ENCODE measurements at regions not wholly inside any gene's neighbourhood (a gene's known extent, or its start where the extent isn't known, plus 50 kb on each side); places are given as distances from the start of the nearest gene placed in this dataset.
A peak's percentile ranks its signal among the peaks of the same experiment; 100 is the strongest.
"Not testable (repeated sequence)": the region's sequence is repeated elsewhere in the genome, so short reads cannot be mapped to it uniquely, and the experiment has no call there.

DNA sequence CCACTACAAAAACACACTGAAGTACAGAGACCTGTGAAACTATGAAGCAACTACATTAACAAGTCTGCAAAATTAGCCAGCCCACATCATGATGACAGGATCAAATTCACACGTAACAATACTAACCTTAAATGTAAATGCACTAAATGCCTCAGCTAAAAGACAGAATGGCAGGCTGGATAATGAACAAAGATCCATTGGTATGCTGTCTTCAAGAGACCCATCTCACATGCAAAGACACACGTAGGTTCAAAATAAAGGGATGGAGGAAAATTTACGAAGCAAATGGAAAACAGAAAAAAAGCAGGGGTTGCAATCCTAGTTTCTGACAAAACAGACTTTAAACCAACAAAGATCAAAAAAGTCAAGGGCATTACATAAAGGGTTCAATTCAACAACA, 120.1 kb upstream of the OSTN start:
- 83% methylated on average over 2 of the region's 3 CpGs for WGBS (ENCODE audit: insufficient coverage, low lambda C conversion rate)
- not testable (repeated sequence) for H3K27me3 ChIP-seq (ENCODE audit: control insufficient read depth, insufficient read depth, low read length); H3K4me3 ChIP-seq (ENCODE audit: low read length); H3K9me3 ChIP-seq (ENCODE audit: control insufficient read depth, low read depth, low read length); H3K27ac ChIP-seq (ENCODE audit: low read length); DNase-seq; H3K36me3 ChIP-seq (ENCODE audit: control insufficient read depth, insufficient read depth, low read length); H3K4me1 ChIP-seq (ENCODE audit: control insufficient read depth, insufficient read depth, low read length)

DNA sequence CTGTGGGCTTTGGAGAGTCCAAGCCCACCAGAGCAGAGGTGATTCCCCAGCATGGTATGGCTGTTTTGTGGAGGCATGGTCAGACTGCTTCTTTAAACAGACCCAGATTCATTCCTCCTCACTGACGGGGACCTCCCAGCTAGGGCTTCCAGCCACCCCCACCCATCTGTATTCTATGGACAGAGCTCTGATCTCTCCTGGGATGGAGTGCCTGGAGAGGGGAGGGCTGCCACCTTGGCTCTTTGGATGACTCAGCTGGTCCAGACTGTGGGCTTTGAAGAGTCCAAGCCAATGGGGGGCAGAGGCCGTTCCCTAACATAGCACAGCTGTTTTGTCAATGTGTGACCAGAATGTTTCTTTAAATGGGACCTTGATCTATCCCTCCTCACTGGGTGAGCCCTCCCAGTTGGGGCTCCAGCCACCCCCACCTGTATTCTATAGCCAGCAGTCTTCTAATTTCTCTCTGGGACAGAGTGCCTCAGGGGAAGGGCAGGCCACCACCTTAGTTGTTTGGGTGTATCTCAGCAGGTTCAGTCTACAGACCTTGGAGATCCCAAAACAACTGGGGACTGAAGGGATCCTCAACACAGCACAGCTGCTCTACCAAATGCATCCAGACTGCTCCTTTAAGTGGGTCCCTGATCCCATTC, 122.0 kb upstream of the OSTN start:
- no peaks in the 10 kb centered on the region for H3K9me3 ChIP-seq (ENCODE audit: control insufficient read depth, low read depth, low read length)
- no peaks in the 10 kb centered on the region for H3K4me1 ChIP-seq (ENCODE audit: control insufficient read depth, insufficient read depth, low read length)
- no peak overlapping the region for H3K4me3 ChIP-seq (ENCODE audit: low read length)
- no peak overlapping the region for H3K27ac ChIP-seq (ENCODE audit: low read length)
- no peaks in the 10 kb centered on the region for H3K36me3 ChIP-seq (ENCODE audit: control insufficient read depth, insufficient read depth, low read length)
- WGBS (ENCODE audit: insufficient coverage, low lambda C conversion rate): no CpG with 5 or more reads among the region's 2 CpGs
- no peaks in the 10 kb centered on the region for H3K27me3 ChIP-seq (ENCODE audit: control insufficient read depth, insufficient read depth, low read length)
- DNase-seq: no peak

DNA sequence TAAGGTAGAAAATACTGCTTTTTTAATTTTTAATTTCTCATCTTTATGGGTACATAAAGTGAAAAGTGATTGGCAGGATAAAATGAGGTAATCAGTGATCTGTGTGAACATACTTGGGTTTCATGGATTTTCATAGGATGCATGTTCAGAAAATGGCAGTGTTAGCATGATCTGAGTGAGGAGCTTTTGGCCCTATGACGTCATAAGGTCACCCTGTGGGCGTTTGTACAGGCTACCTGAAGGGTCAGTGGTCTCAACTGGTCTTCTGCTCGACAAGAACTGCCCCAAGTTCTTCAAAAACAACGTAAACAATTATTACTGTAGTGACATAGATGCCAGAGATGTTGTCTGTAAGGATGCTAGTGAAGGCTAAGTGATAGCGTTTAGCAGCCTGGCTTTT, 124.5 kb upstream of the OSTN start:
- 100% methylated on average over 1 of the region's 5 CpGs for WGBS (ENCODE audit: insufficient coverage, low lambda C conversion rate)
- H3K4me1 ChIP-seq (ENCODE audit: control insufficient read depth, insufficient read depth, low read length): no peaks in the 10 kb centered on the region
- no peaks in the 10 kb centered on the region for H3K27me3 ChIP-seq (ENCODE audit: control insufficient read depth, insufficient read depth, low read length)
- DNase-seq: no peak
- H3K9me3 ChIP-seq (ENCODE audit: control insufficient read depth, low read depth, low read length): no peaks in the 10 kb centered on the region
- no peak overlapping the region for H3K27ac ChIP-seq (ENCODE audit: low read length)
- H3K4me3 ChIP-seq (ENCODE audit: low read length): no peak overlapping the region
- H3K36me3 ChIP-seq (ENCODE audit: control insufficient read depth, insufficient read depth, low read length): no peaks in the 10 kb centered on the region

DNA sequence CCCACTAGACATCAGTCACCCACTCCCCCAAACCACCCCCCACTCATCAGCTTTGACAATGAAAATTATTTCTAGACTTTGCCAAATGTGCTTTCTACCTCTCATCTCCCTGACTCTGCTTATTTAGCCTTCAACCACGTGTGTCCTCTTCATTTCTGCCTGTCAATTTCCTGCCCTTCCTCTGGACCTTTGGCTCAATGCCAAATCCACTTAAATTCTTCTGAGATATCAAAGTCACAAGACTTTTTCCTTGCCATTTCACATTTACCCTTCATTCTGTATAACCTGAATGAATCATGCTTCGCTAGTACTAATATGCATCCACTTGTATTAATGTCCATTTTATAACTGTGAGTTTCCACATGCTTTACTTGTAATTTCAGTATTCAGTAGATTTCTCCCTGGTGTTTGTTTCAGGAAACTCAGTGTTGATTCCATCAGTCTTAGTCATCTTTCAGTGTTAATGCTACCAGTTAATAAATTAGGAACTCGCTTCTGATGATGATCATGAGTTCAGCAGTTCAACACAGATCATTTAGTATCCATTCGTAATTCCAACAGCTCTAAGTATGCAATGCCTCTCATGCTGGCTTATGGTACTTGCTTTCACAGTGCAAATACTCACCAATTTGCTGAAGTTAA, 128.2 kb upstream of the OSTN start:
- no peak overlapping the region for H3K27ac ChIP-seq (ENCODE audit: low read length)
- H3K4me1 ChIP-seq (ENCODE audit: control insufficient read depth, insufficient read depth, low read length): no peaks in the 10 kb centered on the region
- no peak overlapping the region for H3K4me3 ChIP-seq (ENCODE audit: low read length)
- no peaks in the 10 kb centered on the region for H3K9me3 ChIP-seq (ENCODE audit: control insufficient read depth, low read depth, low read length)
- no peak for DNase-seq
- H3K27me3 ChIP-seq (ENCODE audit: control insufficient read depth, insufficient read depth, low read length): no peaks in the 10 kb centered on the region
- no peaks in the 10 kb centered on the region for H3K36me3 ChIP-seq (ENCODE audit: control insufficient read depth, insufficient read depth, low read length)
- WGBS (ENCODE audit: insufficient coverage, low lambda C conversion rate): 75% methylated on average over 2 of the region's 4 CpGs

DNA sequence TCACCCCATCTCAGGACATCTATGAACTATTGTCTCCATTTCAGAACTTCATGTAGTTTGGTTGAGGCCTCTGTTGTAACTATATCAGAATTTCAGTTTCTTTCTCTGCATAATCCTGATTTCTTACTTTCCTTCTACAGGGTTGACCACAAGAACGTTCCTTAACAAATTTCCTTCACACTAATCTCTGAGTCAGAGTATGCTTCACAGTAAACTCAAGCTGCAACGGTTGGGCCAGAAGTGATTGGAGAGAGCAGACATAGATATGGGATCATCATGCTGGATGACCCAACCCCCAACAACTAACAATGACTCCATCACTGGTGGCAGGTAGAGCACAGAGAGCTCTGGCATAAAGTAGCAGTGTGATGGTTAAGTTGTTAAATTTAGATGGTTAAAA, 128.8 kb upstream of the OSTN start:
- DNase-seq: no peak
- no peaks in the 10 kb centered on the region for H3K9me3 ChIP-seq (ENCODE audit: control insufficient read depth, low read depth, low read length)
- WGBS (ENCODE audit: insufficient coverage, low lambda C conversion rate): no CpG with 5 or more reads among the region's 2 CpGs

DNA sequence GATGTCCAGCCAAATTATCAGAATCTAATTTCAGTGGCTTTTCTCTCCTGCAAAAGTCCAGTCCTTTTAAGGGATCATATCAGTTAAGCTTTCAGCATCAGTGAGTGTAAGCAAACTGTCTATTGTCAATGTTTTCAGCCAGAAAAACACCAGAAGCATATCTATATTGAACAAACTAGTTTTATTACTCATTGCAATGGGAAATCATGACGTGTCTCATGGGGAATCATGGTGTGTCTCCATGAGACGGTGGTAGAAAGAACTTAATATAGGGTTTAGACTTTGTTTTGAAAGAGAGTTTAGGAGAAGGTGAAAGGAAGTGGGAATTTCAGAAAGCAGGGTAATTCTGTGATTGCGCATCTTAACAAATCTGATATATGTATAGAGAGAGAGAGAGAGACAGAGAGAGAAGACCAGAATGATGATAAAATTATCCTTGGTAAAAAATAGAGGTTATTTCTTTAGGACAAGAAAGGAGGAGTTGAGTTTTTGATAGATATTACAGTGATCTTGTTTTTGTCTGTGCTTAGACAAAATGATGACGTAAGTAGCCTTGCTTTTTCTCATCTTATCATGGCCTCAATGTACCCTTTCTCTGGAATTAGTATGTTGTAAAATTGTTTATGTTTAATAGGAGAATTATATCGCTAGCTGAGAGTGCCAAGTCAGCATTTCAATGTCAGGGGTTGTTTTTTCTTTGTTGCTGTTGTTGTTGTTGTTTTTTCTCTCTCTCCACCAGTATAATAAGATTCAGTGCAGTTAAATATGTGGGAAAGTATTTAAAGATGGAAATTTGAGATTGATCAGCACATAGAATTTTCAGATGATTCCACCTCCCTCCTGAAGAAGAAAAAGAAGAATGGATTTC, 129.9 kb upstream of the OSTN start:
- Histone ChIP-seq H3K9me3 (ENCODE audit: control insufficient read depth, low read depth, low read length) (no peaks in the 10 kb centered on the region), H3K4me1 (ENCODE audit: control insufficient read depth, insufficient read depth, low read length) (no peaks in the 10 kb centered on the region), H3K4me3 (ENCODE audit: low read length) (no peak overlapping the region), H3K27ac (ENCODE audit: low read length) (no peak overlapping the region), H3K27me3 (ENCODE audit: control insufficient read depth, insufficient read depth, low read length) (no peaks in the 10 kb centered on the region), H3K36me3 (ENCODE audit: control insufficient read depth, insufficient read depth, low read length) (no peaks in the 10 kb centered on the region)
- no peak for DNase-seq
- WGBS (ENCODE audit: insufficient coverage, low lambda C conversion rate): 52% methylated on average over 3 of the region's 5 CpGs

More for the DNA sequence above, 128.8 kb upstream of the OSTN start:
- Histone ChIP-seq H3K4me3 (ENCODE audit: low read length) (no peak overlapping the region), H3K36me3 (ENCODE audit: control insufficient read depth, insufficient read depth, low read length) (no peaks in the 10 kb centered on the region), H3K27ac (ENCODE audit: low read length) (no peak overlapping the region), H3K27me3 (ENCODE audit: control insufficient read depth, insufficient read depth, low read length) (no peaks in the 10 kb centered on the region), H3K4me1 (ENCODE audit: control insufficient read depth, insufficient read depth, low read length) (no peaks in the 10 kb centered on the region)

DNA sequence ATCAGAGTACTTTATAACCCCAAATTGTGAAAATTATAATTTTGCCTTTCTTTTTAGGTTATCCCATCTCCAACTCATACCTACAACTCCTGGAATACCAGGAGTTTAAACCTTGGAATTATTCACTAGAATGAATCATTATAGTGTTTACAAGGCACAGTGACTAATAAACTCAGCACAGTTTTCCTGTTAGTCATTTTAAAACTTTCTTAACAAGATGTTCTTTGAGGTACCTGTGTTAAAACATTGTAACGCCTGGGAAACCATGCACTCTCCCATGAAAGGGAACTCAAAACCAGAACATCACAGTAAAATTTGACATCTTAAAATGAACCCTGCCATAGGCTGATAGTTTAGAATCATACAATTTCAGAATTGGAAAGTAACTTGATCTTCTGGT, 132.4 kb upstream of the OSTN start:
- Histone ChIP-seq H3K27ac (ENCODE audit: low read length) (no peak overlapping the region), H3K36me3 (ENCODE audit: control insufficient read depth, insufficient read depth, low read length) (no peaks in the 10 kb centered on the region), H3K27me3 (ENCODE audit: control insufficient read depth, insufficient read depth, low read length) (no peaks in the 10 kb centered on the region), H3K4me1 (ENCODE audit: control insufficient read depth, insufficient read depth, low read length) (no peaks in the 10 kb centered on the region), H3K9me3 (ENCODE audit: control insufficient read depth, low read depth, low read length) (no peaks in the 10 kb centered on the region), H3K4me3 (ENCODE audit: low read length) (no peak overlapping the region)
- DNase-seq: no peak
- no CpG with 5 or more reads among the region's 1 CpG for WGBS (ENCODE audit: insufficient coverage, low lambda C conversion rate)

DNA sequence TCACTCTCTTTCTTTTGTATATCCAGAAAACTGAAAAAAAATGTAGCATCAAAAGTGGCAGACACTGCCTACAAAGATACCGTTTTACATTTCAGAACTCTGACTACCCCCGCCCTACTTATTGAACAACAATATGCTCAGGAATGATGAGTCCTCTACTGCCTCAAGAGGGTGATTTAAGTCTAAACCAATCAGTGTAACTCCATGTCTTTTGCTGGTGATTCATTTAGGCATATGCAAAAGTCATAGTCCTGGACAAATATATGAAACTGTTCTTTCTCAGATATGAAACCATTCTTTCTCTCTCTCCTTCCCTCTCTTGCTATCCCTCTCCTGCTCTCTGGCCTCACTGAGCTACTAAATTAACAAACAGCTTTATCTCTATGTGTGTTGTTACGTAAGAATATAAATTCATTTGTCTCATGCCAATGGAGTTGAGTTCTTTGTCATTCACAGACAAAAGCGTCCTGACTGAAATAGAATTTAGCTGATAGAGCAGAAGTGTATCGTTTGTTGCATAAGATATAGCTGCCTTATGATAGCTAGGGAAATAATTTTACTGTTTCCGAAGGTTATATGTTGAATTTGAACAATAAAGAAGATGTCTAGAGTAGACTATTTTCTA, 133.7 kb upstream of the OSTN start:
- Histone ChIP-seq H3K27me3 (ENCODE audit: control insufficient read depth, insufficient read depth, low read length) (no peaks in the 10 kb centered on the region), H3K4me3 (ENCODE audit: low read length) (no peak overlapping the region), H3K9me3 (ENCODE audit: control insufficient read depth, low read depth, low read length) (no peaks in the 10 kb centered on the region), H3K27ac (ENCODE audit: low read length) (no peak overlapping the region), H3K4me1 (ENCODE audit: control insufficient read depth, insufficient read depth, low read length) (no peaks in the 10 kb centered on the region), H3K36me3 (ENCODE audit: control insufficient read depth, insufficient read depth, low read length) (no peaks in the 10 kb centered on the region)
- DNase-seq: no peak
- 92% methylated on average over 2 of the region's 6 CpGs for WGBS (ENCODE audit: insufficient coverage, low lambda C conversion rate)

DNA sequence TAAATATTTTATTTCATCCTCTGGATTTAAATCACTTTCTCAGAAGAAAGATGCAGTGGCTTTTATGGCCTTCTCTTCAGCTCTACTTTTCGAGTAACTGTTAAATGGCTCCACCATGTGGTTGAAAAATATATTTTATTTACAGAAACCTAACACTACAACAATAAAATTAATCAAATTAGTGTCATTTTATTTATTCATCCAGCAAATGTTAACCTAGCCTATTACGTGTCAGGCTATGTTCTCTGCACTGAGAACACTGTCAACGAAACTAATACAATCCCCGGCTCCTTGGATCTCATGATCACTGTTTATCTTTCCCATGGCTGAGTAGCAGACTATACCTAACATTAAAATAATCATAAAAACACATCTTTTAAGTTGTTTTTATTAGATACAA, 148.0 kb upstream of the OSTN start:
- WGBS (ENCODE audit: insufficient coverage, low lambda C conversion rate): 0% methylated on average over 2 of the region's 4 CpGs
- no peaks in the 10 kb centered on the region for H3K36me3 ChIP-seq (ENCODE audit: control insufficient read depth, insufficient read depth, low read length)
- H3K27me3 ChIP-seq (ENCODE audit: control insufficient read depth, insufficient read depth, low read length): no peaks in the 10 kb centered on the region
- DNase-seq: peak in 1 of 2 donors; percentile 6
- no peak overlapping the region for H3K4me3 ChIP-seq (ENCODE audit: low read length)
- no peaks in the 10 kb centered on the region for H3K4me1 ChIP-seq (ENCODE audit: control insufficient read depth, insufficient read depth, low read length)
- no peaks in the 10 kb centered on the region for H3K9me3 ChIP-seq (ENCODE audit: control insufficient read depth, low read depth, low read length)
- H3K27ac ChIP-seq (ENCODE audit: low read length): no peak overlapping the region

DNA sequence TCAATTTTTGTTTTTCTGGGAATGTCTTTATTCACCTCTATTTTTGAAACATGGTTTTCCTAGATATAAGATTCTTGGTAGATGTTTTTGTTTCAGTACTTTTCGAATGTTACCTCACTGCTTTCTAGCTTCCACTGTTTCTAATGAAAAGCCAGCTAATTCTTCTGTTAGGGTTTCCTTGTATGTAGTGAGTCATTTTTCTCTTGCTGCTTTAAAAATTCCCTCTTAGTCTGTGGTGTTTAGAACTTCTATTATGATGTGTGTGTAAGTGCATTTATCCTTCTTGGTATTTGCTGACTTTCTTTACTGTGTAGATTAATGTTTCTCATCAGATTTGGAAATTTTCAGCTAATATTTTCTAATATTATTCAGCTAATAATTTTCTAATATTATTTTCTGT, 151.1 kb upstream of the OSTN start:
- H3K4me3 ChIP-seq (ENCODE audit: low read length): no peak overlapping the region
- no peak for DNase-seq
- no peaks in the 10 kb centered on the region for H3K36me3 ChIP-seq (ENCODE audit: control insufficient read depth, insufficient read depth, low read length)
- H3K27me3 ChIP-seq (ENCODE audit: control insufficient read depth, insufficient read depth, low read length): no peaks in the 10 kb centered on the region
- no peaks in the 10 kb centered on the region for H3K9me3 ChIP-seq (ENCODE audit: control insufficient read depth, low read depth, low read length)
- no peak overlapping the region for H3K27ac ChIP-seq (ENCODE audit: low read length)
- no peaks in the 10 kb centered on the region for H3K4me1 ChIP-seq (ENCODE audit: control insufficient read depth, insufficient read depth, low read length)
- 50% methylated on average over 1 of the region's 1 CpG for WGBS (ENCODE audit: insufficient coverage, low lambda C conversion rate)

Data from large intestine (tissue), 3 donors.